ENCODE measurements at regions not wholly inside any gene's neighbourhood (a gene's known extent, or its start where the extent isn't known, plus 50 kb on each side); places are given as distances from the start of the nearest gene placed in this dataset.

DNA sequence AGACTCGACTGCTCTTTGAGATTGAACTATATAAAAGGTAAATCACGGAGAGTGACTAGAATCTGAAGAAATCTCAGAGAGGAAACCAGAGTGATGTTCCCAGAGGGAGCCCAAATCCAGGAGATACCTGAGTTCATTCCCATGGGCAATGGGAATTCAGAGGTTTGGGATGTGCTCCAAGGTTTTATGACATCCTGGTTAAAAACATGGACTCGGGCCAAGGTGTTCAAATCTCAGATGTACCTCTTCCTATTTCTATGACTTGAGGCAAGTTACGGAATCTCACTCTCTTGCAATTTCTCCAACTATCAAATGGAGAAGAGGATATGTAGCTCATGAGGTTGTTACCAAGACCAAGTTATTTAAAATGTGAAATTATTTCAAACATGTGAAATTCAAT lies 54.5 kb upstream of the RAB18 start:
- H3K4me2 ChIP-seq (ENCODE audit: insufficient read depth, insufficient read length, low read length), result no peak overlapping the region
- Mint-ChIP-seq H3K9me3 (no peaks in the 10 kb centered on the region), H3K4me1 (no peaks in the 10 kb centered on the region), H3K4me3 (no peak overlapping the region), H3K27ac (no peak overlapping the region), H3K36me3 (ENCODE audit: insufficient read depth in 1 of 3, low read depth in 3 of 3) (no peaks in the 10 kb centered on the region), H3K27me3 (ENCODE audit: low read depth) (no peaks in the 10 kb centered on the region)
- no peak overlapping the region for H4K91ac ChIP-seq (ENCODE audit: insufficient read length, low read depth, low read length)
- no peak for DNase-seq
- H3K18ac ChIP-seq (ENCODE audit: insufficient read length, low read depth, low read length), result no peak overlapping the region
- no peak overlapping the region for H3K14ac ChIP-seq (ENCODE audit: insufficient read depth, low read length)
- H3K56ac ChIP-seq (ENCODE audit: insufficient read length, low read depth, low read length), result no peak overlapping the region
- H2BK120ac ChIP-seq (ENCODE audit: low read depth, low read length, poor library complexity, severe bottlenecking), result no peak overlapping the region
- no peak overlapping the region for H2BK20ac ChIP-seq (ENCODE audit: low read depth, low read length, poor library complexity, severe bottlenecking)
- H3K79me2 ChIP-seq (ENCODE audit: insufficient read depth, low read length), result no peaks in the 10 kb centered on the region
- H2BK12ac ChIP-seq (ENCODE audit: insufficient read length, low read depth, low read length), result no peak overlapping the region
- H4K8ac ChIP-seq (replicated peaks; ENCODE audit: insufficient read length, low read depth, low read length), result no peak overlapping the region
- no peak overlapping the region for H2BK5ac ChIP-seq (ENCODE audit: insufficient read length, low read length)
- H3K9ac ChIP-seq (ENCODE audit: extremely low read depth, insufficient read length, low read length), result no peak overlapping the region
- no peak overlapping the region for H3K4ac ChIP-seq (ENCODE audit: low read depth, low read length)
- H2AFZ ChIP-seq (ENCODE audit: low read length), result no peak overlapping the region
- H2BK15ac ChIP-seq (ENCODE audit: low read depth, low read length), result no peak overlapping the region
- H4K5ac ChIP-seq (ENCODE audit: insufficient read length, low read depth, low read length), result no peak overlapping the region
- TF ChIP-seq, protein P1, sequence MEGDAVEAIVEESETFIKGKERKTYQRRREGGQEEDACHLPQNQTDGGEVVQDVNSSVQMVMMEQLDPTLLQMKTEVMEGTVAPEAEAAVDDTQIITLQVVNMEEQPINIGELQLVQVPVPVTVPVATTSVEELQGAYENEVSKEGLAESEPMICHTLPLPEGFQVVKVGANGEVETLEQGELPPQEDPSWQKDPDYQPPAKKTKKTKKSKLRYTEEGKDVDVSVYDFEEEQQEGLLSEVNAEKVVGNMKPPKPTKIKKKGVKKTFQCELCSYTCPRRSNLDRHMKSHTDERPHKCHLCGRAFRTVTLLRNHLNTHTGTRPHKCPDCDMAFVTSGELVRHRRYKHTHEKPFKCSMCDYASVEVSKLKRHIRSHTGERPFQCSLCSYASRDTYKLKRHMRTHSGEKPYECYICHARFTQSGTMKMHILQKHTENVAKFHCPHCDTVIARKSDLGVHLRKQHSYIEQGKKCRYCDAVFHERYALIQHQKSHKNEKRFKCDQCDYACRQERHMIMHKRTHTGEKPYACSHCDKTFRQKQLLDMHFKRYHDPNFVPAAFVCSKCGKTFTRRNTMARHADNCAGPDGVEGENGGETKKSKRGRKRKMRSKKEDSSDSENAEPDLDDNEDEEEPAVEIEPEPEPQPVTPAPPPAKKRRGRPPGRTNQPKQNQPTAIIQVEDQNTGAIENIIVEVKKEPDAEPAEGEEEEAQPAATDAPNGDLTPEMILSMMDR (conservative IDR thresholded peaks at IDR 0.05), result no peak
- H3K9me3 ChIP-seq (ENCODE audit: control insufficient read depth, low read depth, low read length), result no peaks in the 10 kb centered on the region
- H3K23me2 ChIP-seq (ENCODE audit: insufficient read length, low read depth, low read length, poor library complexity, severe bottlenecking), result no peaks in the 10 kb centered on the region
- WGBS (ENCODE audit: extremely low coverage, insufficient read length, low lambda C conversion rate), result no CpG with 5 or more reads among the region's 4 CpGs
- H3K23ac ChIP-seq (ENCODE audit: insufficient read length, low read depth, low read length), result no peak overlapping the region
- H2AK5ac ChIP-seq (ENCODE audit: insufficient read length, low read length), result no peak overlapping the region
- H3K79me1 ChIP-seq (ENCODE audit: insufficient read depth, low read depth, low read length, poor library complexity, severe bottlenecking), result no peaks in the 10 kb centered on the region
- no peaks in the 10 kb centered on the region for H3K4me1 ChIP-seq (ENCODE audit: insufficient read depth, low read length)
- H4K20me1 ChIP-seq (ENCODE audit: control insufficient read depth, insufficient read depth, insufficient read length), result no peaks in the 10 kb centered on the region
- H3K27ac ChIP-seq (ENCODE audit: insufficient read length, low read depth, low read length), result no peak overlapping the region
- no peak overlapping the region for H3T11ph ChIP-seq (ENCODE audit: low read length)
- no peaks in the 10 kb centered on the region for H3K27me3 ChIP-seq (ENCODE audit: insufficient read depth, low read length)
